ENCODE measurements at regions not wholly inside any gene's neighbourhood (a gene's known extent, or its start where the extent isn't known, plus 50 kb on each side); places are given as distances from the start of the nearest gene placed in this dataset.
"Not testable (repeated sequence)": the region's sequence is repeated elsewhere in the genome, so short reads cannot be mapped to it uniquely, and the experiment has no call there.

GRCh38 chr9:24897826-24898225 is 352.1 kb upstream of the IZUMO3 start:
- ChIA-PET CTCF (no interaction called here), POLR2A (no interaction called here)
- ATAC-seq (ENCODE audit: low read depth) (no peak), DNase-seq (no peak)
- Mint-ChIP-seq H3K4me1 (no peaks in the 10 kb centered on the region), H3K4me3 (no peak overlapping the region), H3K9me3 (peaks cover 7% of the 10 kb centered on the region), H3K27ac (no peak overlapping the region), H3K36me3 (ENCODE audit: low read depth) (no peaks in the 10 kb centered on the region), H3K27me3 (no peaks in the 10 kb centered on the region)
- intact Hi-C loops (cut with micrococcal nuclease), result no loop called here
- no peak for TF ChIP-seq CTCF (IDR thresholded peaks at IDR 0.05)

DNA sequence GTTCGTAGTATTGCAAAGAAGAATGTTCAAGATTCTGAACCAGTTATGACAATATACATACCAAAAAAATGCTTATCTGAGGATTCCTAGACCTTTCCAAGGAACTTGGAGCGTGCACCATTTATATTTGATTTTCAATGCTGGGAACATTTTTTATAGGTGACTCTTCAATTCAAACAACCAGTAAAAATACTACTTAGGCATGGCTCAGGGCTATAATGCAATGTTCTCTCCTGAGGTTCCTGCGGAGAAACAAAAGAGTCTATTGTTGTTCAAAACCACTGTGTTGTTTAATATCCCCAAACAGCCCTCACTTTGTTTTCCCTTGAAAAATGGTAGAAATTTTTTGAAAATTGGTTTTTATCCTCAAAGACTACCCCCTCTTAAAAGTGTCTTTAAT is 335.7 kb upstream of the IZUMO3 start:
- Mint-ChIP-seq H3K9me3 (no peaks in the 10 kb centered on the region), H3K27me3 (no peaks in the 10 kb centered on the region), H3K4me3 (no peak overlapping the region), H3K36me3 (ENCODE audit: low read depth) (no peaks in the 10 kb centered on the region), H3K4me1 (no peaks in the 10 kb centered on the region), H3K27ac (no peak overlapping the region)
- no peak for DNase-seq
- ChIA-PET POLR2A (no interaction called here), CTCF (no interaction called here)
- ATAC-seq (ENCODE audit: low read depth), result no peak
- intact Hi-C loops (cut with micrococcal nuclease), result loop anchor here (10.0 kb wide), 1 partner anchor 57 kb away; no protein-coding TSS in a partner anchor
- TF ChIP-seq CTCF (IDR thresholded peaks at IDR 0.05), result no peak

DNA sequence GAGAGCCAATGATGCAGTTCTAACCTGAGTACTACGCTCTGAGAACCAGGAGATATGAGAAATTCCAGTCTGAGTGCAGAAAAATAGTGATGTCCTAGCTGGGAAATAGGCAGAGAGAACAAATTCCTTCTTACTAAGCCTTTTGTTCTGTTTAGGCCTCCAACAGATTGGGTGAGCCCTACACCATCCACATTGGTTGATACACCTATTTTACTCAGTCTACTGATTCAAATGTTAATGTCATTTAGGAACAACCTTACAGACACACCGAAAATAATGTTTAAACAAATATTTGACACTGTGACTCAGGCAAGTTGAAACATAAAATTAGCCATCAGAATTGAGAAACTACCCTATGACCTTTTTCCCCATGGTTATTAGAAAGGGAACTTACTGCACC is 333.9 kb upstream of the IZUMO3 start:
- DNase-seq, result no peak
- no peak for TF ChIP-seq CTCF (IDR thresholded peaks at IDR 0.05)
- Mint-ChIP-seq H3K27ac (no peak overlapping the region), H3K4me1 (no peaks in the 10 kb centered on the region), H3K36me3 (ENCODE audit: low read depth) (no peaks in the 10 kb centered on the region), H3K4me3 (no peak overlapping the region), H3K27me3 (no peaks in the 10 kb centered on the region), H3K9me3 (peaks cover 3% of the 10 kb centered on the region)
- ATAC-seq (ENCODE audit: low read depth), result no peak
- ChIA-PET CTCF (no interaction called here), POLR2A (no interaction called here)
- intact Hi-C loops (cut with micrococcal nuclease), result no loop called here

- ATAC-seq (ENCODE audit: low read depth); DNase-seq; intact Hi-C loops (cut with micrococcal nuclease); H3K36me3 Mint-ChIP-seq (ENCODE audit: low read depth); POLR2A ChIA-PET; H3K27ac Mint-ChIP-seq; H3K27me3 Mint-ChIP-seq; CTCF ChIA-PET; H3K9me3 Mint-ChIP-seq; H3K4me3 Mint-ChIP-seq; H3K4me1 Mint-ChIP-seq: not testable (repeated sequence)
These were observed 310.9 kb upstream of the IZUMO3 start for GRCh38 chr9:24856601-24857000.

GRCh38 chr9:24846248-24846912 is 300.7 kb upstream of the IZUMO3 start:
- POLR2A ChIA-PET, result no interaction called here
- CTCF ChIA-PET, result no interaction called here

More at GRCh38 chr9:24846248-24846912, 300.7 kb upstream of the IZUMO3 start:
- no peak for TF ChIP-seq CTCF (IDR thresholded peaks at IDR 0.05)
- H3K4me3 Mint-ChIP-seq, result peak overlapping the region; percentile 8
- H3K9me3 Mint-ChIP-seq, result peaks cover 6% of the 10 kb centered on the region
- ATAC-seq (ENCODE audit: low read depth), result no peak
- H3K27me3 Mint-ChIP-seq, result no peaks in the 10 kb centered on the region
- no peak overlapping the region for H3K27ac Mint-ChIP-seq
- H3K36me3 Mint-ChIP-seq (ENCODE audit: low read depth), result no peaks in the 10 kb centered on the region
- DNase-seq, result no peak
- H3K4me1 Mint-ChIP-seq, result peaks cover 8% of the 10 kb centered on the region
- intact Hi-C loops (cut with micrococcal nuclease), result loop anchor here (10.0 kb wide), 1 partner anchor 62 kb away; no protein-coding TSS in a partner anchor

All from activated B cell treated with CpG ODN at 0.5 μM for 24 hours (primary cell).